Neural progenitor cell (in vitro differentiated cells): ENCODE measurements at regions not wholly inside any gene's neighbourhood (a gene's known extent, or its start where the extent isn't known, plus 50 kb on each side); places are given as distances from the start of the nearest gene placed in this dataset.

Experiments used
- EZH2 ChIP-seq: fragments of 200-600 bp; sonication (generic); IDR thresholded peaks from 2 replicates; pipeline ENCODE4 v1.6.1; 2017; ENCODE audit warnings: antibody characterized with exemption, mild to moderate bottlenecking, moderate library complexity
- TF ChIP-seq, protein P1 (sequence below): fragments of 200-600 bp; sonication (generic); IDR thresholded peaks from 2 replicates; pipeline ENCODE4 v1.5.1; 2017; ENCODE audit warnings: antibody characterized with exemption, mild to moderate bottlenecking

DNA sequence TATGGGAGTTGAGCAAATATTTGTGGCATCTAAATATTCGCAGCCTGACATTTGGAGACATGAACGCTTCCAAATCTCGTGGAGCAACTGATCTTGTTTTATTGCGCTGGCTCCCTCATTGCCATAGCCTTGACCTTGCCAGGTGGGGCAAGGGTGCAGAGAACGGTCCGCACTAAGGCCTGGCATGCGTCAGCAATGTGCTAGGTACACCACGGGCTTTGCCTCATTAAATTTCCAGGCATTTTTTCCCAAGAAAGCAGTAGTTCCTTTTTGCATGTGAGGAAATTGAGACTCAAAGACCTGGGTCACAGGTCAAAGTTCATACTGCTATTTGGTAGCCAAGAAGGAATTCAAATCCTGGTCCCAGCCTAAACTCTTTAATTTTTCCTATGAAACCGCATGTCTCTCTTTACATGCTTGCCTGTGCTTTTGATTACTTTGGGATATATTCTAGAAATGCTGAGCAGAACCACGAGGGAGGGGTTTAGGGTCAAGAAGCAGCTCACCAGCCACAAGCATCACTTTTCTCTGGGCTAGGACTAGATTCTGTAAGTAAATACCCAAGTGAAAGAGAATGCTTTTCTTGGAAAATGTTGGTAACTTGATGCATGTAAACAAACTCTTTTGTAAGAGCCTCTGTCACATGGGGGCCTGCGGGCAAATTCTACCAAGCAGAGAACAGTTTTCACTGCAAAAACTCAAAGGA, 891.6 kb downstream of the VRK1 start:
- no peak for TF ChIP-seq EZH2
- TF ChIP-seq, protein P1, sequence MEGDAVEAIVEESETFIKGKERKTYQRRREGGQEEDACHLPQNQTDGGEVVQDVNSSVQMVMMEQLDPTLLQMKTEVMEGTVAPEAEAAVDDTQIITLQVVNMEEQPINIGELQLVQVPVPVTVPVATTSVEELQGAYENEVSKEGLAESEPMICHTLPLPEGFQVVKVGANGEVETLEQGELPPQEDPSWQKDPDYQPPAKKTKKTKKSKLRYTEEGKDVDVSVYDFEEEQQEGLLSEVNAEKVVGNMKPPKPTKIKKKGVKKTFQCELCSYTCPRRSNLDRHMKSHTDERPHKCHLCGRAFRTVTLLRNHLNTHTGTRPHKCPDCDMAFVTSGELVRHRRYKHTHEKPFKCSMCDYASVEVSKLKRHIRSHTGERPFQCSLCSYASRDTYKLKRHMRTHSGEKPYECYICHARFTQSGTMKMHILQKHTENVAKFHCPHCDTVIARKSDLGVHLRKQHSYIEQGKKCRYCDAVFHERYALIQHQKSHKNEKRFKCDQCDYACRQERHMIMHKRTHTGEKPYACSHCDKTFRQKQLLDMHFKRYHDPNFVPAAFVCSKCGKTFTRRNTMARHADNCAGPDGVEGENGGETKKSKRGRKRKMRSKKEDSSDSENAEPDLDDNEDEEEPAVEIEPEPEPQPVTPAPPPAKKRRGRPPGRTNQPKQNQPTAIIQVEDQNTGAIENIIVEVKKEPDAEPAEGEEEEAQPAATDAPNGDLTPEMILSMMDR: no peak
